CD14-positive monocyte (primary cell): ENCODE measurements at regions not wholly inside any gene's neighbourhood (a gene's known extent, or its start where the extent isn't known, plus 50 kb on each side); places are given as distances from the start of the nearest gene placed in this dataset.
A peak's percentile ranks its signal among the peaks of the same experiment; 100 is the strongest.

Source experiments
- DNase-seq, 3 donors: peaks; one replicate each; pipeline ENCODE4 v3.0.0-alpha.2; 2011 to 2022
- H2AFZ ChIP-seq: 2 replicates; pipeline ENCODE4 v1.6.0; 2012; ENCODE audit warnings: mild to moderate bottlenecking, low read depth, low read length, inconsistent platforms; ENCODE audit not compliant: insufficient read depth, poor library complexity, severe bottlenecking
- H3K27ac ChIP-seq, 2 donors: 1 replicate in 1 of 2; 2 replicates in 1 of 2; pipeline ENCODE4 v1.5.1; 2012 to 2013; ENCODE audit warnings: low read length in 2 of 2, control low read depth in 1 of 2, inconsistent platforms in 1 of 2, low read depth in 1 of 2, mild to moderate bottlenecking in 1 of 2
- H3K27me3 ChIP-seq, 2 donors: one replicate each; pipeline versions ENCODE4 v1.6.0 to v1.6.1; 2011 to 2013; ENCODE audit warnings: low read length in 2 of 2; ENCODE audit not compliant: control insufficient read depth in 2 of 2, insufficient read depth in 2 of 2
- H3K36me3 ChIP-seq, 2 donors: replicated peaks in 1 of 2; 1 replicate in 1 of 2; 2 replicates in 1 of 2; pipeline versions ENCODE4 v1.5.1 to v1.6.1; 2012 to 2013; ENCODE audit warnings: low read length in 2 of 2, control low read depth in 1 of 2, inconsistent platforms in 1 of 2, mild to moderate bottlenecking in 1 of 2; ENCODE audit not compliant: insufficient read depth in 2 of 2, control insufficient read depth in 1 of 2
- H3K4me1 ChIP-seq, 2 donors: 1 replicate in 1 of 2; 2 replicates in 1 of 2; pipeline versions ENCODE4 v1.5.1 to v1.6.1; 2012 to 2013; ENCODE audit warnings: low read length in 2 of 2, control low read depth in 1 of 2, inconsistent platforms in 1 of 2, mild to moderate bottlenecking in 1 of 2, moderate library complexity in 1 of 2; ENCODE audit not compliant: insufficient read depth in 2 of 2, control insufficient read depth in 1 of 2
- H3K4me2 ChIP-seq: replicated peaks from 2 replicates; pipeline ENCODE3; 2012; ENCODE audit warnings: low read length, moderate library complexity, mild to moderate bottlenecking; ENCODE audit not compliant: poor library complexity, severe bottlenecking; ENCODE audit errors: extremely low read depth
- H3K4me3 ChIP-seq, 3 experiments: fragments of 200-600 bp in 1 of 3; sonication (generic) in 1 of 3; replicated peaks in 1 of 3; 1 replicate in 2 of 3; 2 replicates in 1 of 3; pipeline ENCODE4 v1.5.1; 2011 to 2013; ENCODE audit warnings: low read length in 3 of 3, mild to moderate bottlenecking in 3 of 3, control low read depth in 2 of 3, low read depth in 2 of 3, inconsistent platforms in 1 of 3, moderate library complexity in 1 of 3
- H3K79me2 ChIP-seq: 2 replicates; pipeline ENCODE4 v1.6.0; 2012; ENCODE audit warnings: mild to moderate bottlenecking, control low read depth, inconsistent platforms, low read length, moderate library complexity; ENCODE audit not compliant: insufficient read depth
- H3K9ac ChIP-seq: 2 replicates; pipeline ENCODE4 v1.6.0; 2017; ENCODE audit warnings: low read length, mild to moderate bottlenecking; ENCODE audit not compliant: insufficient read depth, poor library complexity, severe bottlenecking
- H3K9me3 ChIP-seq, 2 donors: replicated peaks in 1 of 2; 1 replicate in 1 of 2; 2 replicates in 1 of 2; pipeline versions ENCODE4 v1.5.1 to v1.6.1; 2012 to 2013; ENCODE audit warnings: low read length in 2 of 2, control low read depth in 1 of 2; ENCODE audit not compliant: control insufficient read depth in 1 of 2, insufficient read depth in 1 of 2
- H4K20me1 ChIP-seq: 2 replicates; pipeline ENCODE4 v1.6.0; 2012; ENCODE audit warnings: mild to moderate bottlenecking, low read length, control low read depth, moderate library complexity; ENCODE audit not compliant: insufficient read depth
- H3K27ac Mint-ChIP-seq, 7 donors: one replicate each; pipeline ENCODE4 v1.8.0; 2020; ENCODE audit warnings: mild to moderate bottlenecking in 7 of 7, mixed read lengths in 7 of 7, moderate library complexity in 6 of 7, inconsistent platforms in 2 of 7
- H3K27me3 Mint-ChIP-seq, 3 donors: one replicate each; pipeline ENCODE4 v1.8.0; 2021 to 2022; ENCODE audit warnings: low read depth in 3 of 3, mild to moderate bottlenecking in 3 of 3, mixed read lengths in 3 of 3, moderate library complexity in 3 of 3, inconsistent platforms in 1 of 3
- H3K36me3 Mint-ChIP-seq, 2 donors: one replicate each; pipeline ENCODE4 v1.8.0; 2020; ENCODE audit warnings: mixed read lengths in 2 of 2, inconsistent platforms in 1 of 2, mild to moderate bottlenecking in 1 of 2
- H3K4me1 Mint-ChIP-seq: one replicate; pipeline ENCODE4 v1.8.0; 2020; ENCODE audit warnings: mild to moderate bottlenecking, mixed read lengths
- H3K4me3 Mint-ChIP-seq, 2 donors: one replicate each; pipeline ENCODE4 v1.8.0; 2020; ENCODE audit warnings: mild to moderate bottlenecking in 2 of 2, mixed read lengths in 2 of 2, moderate library complexity in 1 of 2
- H3K9me3 Mint-ChIP-seq, 7 donors: one replicate each; pipeline ENCODE4 v1.8.0; 2020 to 2022; ENCODE audit warnings: mixed read lengths in 7 of 7, mild to moderate bottlenecking in 6 of 7, moderate library complexity in 6 of 7, inconsistent platforms in 2 of 7
- WGBS: methylation state at CpG from one replicate; pipeline ENCODE4 v1.1.5; 2013; ENCODE audit warnings: missing lambda C conversion rate; ENCODE audit not compliant: insufficient coverage; 5-methylcytosine and 5-hydroxymethylcytosine counted together
- intact Hi-C, 2 donors: fragments of 100-400 bp; cut with micrococcal nuclease; formaldehyde crosslinking; loops; one replicate each; pipeline versions ENCODE4 v1.15.0 to v1.15.1; 2023
- TF ChIP-seq, protein P1 (sequence below): fragments of 200-600 bp; IDR thresholded peaks from one replicate; pipeline ENCODE4 v1.8.0; 2022; ENCODE audit warnings: antibody characterized with exemption, mild to moderate bottlenecking

DNA sequence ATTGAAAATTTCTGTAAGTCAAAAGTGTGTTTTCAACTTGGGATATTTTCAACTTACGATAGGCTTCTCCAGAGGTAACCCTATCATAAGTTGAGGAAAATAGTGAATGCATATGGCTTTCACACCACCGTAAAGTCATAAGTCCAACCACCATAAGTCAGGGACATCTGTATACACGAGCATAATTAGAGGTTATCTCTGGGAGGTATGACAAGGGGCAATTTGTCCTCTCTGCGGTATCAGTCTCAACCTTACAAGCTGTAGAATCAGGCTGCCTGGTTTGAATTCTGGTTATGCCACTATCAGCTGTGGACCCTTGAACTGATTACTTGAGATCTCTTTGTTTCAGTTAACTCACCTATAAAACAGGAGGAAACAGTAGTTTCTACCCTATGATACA, 202.9 kb upstream of the JARID2 start:
- Histone ChIP-seq H3K4me2 (no peak overlapping the region), H3K27ac (no peak overlapping the region), H3K9me3 (no peaks in the 10 kb centered on the region), H3K4me3 (no peak overlapping the region), H4K20me1 (no peaks in the 10 kb centered on the region), H3K36me3 (no peaks in the 10 kb centered on the region), H3K4me1 (peaks cover 12 to 14% of the 10 kb centered on the region in 2 donors), H3K27me3 (no peaks in the 10 kb centered on the region), H2AFZ (no peak overlapping the region), H3K79me2 (no peaks in the 10 kb centered on the region), H3K9ac (no peak overlapping the region)
- Mint-ChIP-seq H3K4me3 (no peak overlapping the region), H3K36me3 (no peaks in the 10 kb centered on the region), H3K27me3 (peaks cover 0 to 5% (median 0%) of the 10 kb centered on the region in 3 donors), H3K9me3 (no peaks in the 10 kb centered on the region), H3K27ac (peak overlapping the region in 1 of 7 donors; percentile 8), H3K4me1 (peaks cover 16% of the 10 kb centered on the region)
- intact Hi-C loops = no loop called here
- no peak for DNase-seq
- TF ChIP-seq, protein P1, sequence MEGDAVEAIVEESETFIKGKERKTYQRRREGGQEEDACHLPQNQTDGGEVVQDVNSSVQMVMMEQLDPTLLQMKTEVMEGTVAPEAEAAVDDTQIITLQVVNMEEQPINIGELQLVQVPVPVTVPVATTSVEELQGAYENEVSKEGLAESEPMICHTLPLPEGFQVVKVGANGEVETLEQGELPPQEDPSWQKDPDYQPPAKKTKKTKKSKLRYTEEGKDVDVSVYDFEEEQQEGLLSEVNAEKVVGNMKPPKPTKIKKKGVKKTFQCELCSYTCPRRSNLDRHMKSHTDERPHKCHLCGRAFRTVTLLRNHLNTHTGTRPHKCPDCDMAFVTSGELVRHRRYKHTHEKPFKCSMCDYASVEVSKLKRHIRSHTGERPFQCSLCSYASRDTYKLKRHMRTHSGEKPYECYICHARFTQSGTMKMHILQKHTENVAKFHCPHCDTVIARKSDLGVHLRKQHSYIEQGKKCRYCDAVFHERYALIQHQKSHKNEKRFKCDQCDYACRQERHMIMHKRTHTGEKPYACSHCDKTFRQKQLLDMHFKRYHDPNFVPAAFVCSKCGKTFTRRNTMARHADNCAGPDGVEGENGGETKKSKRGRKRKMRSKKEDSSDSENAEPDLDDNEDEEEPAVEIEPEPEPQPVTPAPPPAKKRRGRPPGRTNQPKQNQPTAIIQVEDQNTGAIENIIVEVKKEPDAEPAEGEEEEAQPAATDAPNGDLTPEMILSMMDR = no peak
- no CpG with 5 or more reads among the region's 4 CpGs for WGBS

DNA sequence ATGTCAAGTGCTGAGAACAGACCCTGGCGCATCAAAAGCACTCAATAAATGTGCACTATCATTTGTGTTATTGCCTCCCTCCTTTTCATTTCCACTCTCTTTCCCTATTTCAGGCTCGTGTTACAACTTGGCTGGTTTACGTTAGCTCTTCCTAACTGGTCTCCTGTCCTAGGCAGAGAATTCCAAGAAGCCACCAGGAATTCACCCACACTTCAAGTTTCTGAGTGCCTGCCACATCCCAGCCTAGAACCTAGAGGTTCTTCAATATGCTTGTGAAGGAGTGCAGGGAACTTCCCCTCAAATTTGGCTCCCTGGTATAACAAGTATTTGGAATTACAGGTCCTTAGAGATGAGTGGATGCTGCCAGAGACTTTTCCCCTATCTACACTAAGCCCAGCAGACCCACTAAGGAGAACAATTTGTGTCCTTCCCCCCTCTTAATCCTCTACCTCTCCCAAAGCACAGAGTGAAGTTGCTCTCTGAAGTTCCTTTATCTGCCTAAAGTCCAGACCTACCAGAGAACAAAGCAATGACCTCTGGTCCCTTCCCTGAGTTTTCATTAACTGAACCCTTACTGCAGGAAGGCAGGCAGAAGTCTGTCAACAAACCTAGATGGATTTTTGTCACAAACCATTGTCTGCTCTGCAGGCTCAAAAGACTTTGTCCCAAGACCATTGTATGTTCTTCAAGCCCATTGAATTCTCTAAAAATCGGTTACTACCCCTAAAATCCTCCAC, 201.6 kb upstream of the JARID2 start:
- Mint-ChIP-seq H3K4me1 (peaks cover 6% of the 10 kb centered on the region), H3K27me3 (peaks cover 0 to 1% (median 0%) of the 10 kb centered on the region in 3 donors), H3K27ac (no peak overlapping the region), H3K9me3 (no peaks in the 10 kb centered on the region), H3K4me3 (no peak overlapping the region), H3K36me3 (no peaks in the 10 kb centered on the region)
- Histone ChIP-seq H3K4me3 (no peak overlapping the region), H3K9me3 (no peaks in the 10 kb centered on the region), H2AFZ (peak overlapping the region; percentile 6), H3K27me3 (no peaks in the 10 kb centered on the region), H3K4me2 (no peak overlapping the region), H3K79me2 (no peaks in the 10 kb centered on the region), H3K27ac (no peak overlapping the region), H4K20me1 (no peaks in the 10 kb centered on the region), H3K9ac (no peak overlapping the region), H3K4me1 (peaks cover 3 to 4% of the 10 kb centered on the region in 2 donors), H3K36me3 (no peaks in the 10 kb centered on the region)
- DNase-seq = no peak
- 100% methylated on average over 1 of the region's 4 CpGs for WGBS
- intact Hi-C loops = no loop called here
- TF ChIP-seq, protein P1 = no peak
